ENCODE measurements at regions not wholly inside any gene's neighbourhood (a gene's known extent, or its start where the extent isn't known, plus 50 kb on each side); places are given as distances from the start of the nearest gene placed in this dataset.

GRCh38 chr1:3954170-3955169, 54.4 kb upstream of the C1orf174 start:
- FAIRE-seq = no peak

- no peak for FAIRE-seq
Observed at GRCh38 chr1:3955196-3955772, 55.2 kb upstream of the C1orf174 start.

GRCh38 chr1:3956527-3957170, 56.6 kb upstream of the C1orf174 start:
- no peak for FAIRE-seq

GRCh38 chr1:3959361-3959760, 59.3 kb upstream of the C1orf174 start:
- no peak for FAIRE-seq

GRCh38 chr1:3963554-3963953, 63.5 kb upstream of the C1orf174 start:
- FAIRE-seq = no peak

- FAIRE-seq = no peak
Observed at GRCh38 chr1:3965693-3966092, 65.6 kb upstream of the C1orf174 start.

- no peak for FAIRE-seq
Observed at GRCh38 chr1:3968851-3969250, 68.8 kb upstream of the C1orf174 start.

- no peak for FAIRE-seq
Observed at GRCh38 chr1:3971981-3972380, 71.9 kb upstream of the C1orf174 start.

- no peak for FAIRE-seq
Observed at GRCh38 chr1:3975903-3976630, 76.0 kb upstream of the C1orf174 start.

GRCh38 chr1:3976821-3977220, 76.7 kb upstream of the C1orf174 start:
- no peak for FAIRE-seq

- no peak for FAIRE-seq
Observed at GRCh38 chr1:3978196-3978989, 78.3 kb upstream of the C1orf174 start.

- FAIRE-seq = no peak
Observed at GRCh38 chr1:3978990-3979325, 78.9 kb upstream of the C1orf174 start.

GRCh38 chr1:3981261-3981660, 81.2 kb upstream of the C1orf174 start:
- no peak for FAIRE-seq

- no peak for FAIRE-seq
Observed at GRCh38 chr1:3981746-3982505, 81.9 kb upstream of the C1orf174 start.

GRCh38 chr1:3983181-3983580, 83.1 kb upstream of the C1orf174 start:
- no peak for FAIRE-seq

- no peak for FAIRE-seq
Observed at GRCh38 chr1:3984586-3984985, 84.5 kb upstream of the C1orf174 start.

- no peak for FAIRE-seq
Observed at GRCh38 chr1:3986686-3987218, 86.7 kb upstream of the C1orf174 start.

GRCh38 chr1:3987669-3988235, 87.7 kb upstream of the C1orf174 start:
- no peak for FAIRE-seq

GRCh38 chr1:3988431-3988830, 88.4 kb upstream of the C1orf174 start:
- FAIRE-seq = no peak

GRCh38 chr1:3989465-3989864, 89.4 kb upstream of the C1orf174 start:
- FAIRE-seq = no peak

GRCh38 chr1:3992103-3992556, 92.1 kb upstream of the C1orf174 start:
- no peak for FAIRE-seq
